ENCODE measurements at regions not wholly inside any gene's neighbourhood (a gene's known extent, or its start where the extent isn't known, plus 50 kb on each side); places are given as distances from the start of the nearest gene placed in this dataset.

DNA sequence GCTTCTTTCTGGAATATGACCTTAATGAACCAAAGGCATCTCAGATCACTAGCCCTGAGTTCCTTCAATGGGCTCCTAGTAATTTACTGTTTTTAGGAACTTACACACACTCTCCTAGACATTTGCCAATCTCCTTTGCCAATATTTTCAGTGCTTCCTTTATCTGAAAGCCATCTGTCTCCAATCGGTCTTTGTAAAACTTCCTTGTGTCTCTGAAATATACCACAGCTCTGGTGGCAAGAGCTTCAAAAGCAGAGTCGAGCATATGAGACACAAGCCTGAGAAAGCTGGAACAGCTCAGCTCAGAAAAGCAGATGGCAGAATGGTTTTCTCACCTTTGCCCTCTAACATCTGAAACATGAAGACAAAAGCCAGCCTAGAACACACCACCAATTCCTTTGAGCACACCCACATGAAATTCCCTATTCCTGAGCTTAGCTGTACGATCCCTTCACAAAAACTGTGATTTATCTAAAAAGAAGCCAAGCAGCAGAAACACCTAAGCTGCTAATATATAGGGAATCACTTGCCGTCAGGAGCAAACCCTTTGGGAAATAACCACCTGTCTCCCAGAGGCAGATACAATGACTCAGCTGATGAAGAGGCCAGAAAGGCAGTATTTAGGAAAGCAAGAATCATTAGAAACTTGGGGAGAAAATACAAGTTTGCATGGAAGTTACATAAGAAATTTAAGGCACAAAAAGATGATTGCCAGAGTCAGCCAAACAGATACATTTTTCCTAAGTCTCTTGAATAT, 70.2 kb upstream of the ANK3 start:
- H3K4me1 ChIP-seq (ENCODE audit: control insufficient read depth in 4 of 4, insufficient read depth in 4 of 4, low read length in 3 of 4): no peaks in the 10 kb centered on the region
- H3K4me3 ChIP-seq (ENCODE audit: low read depth in 1 of 3, low read length in 3 of 3): no peak overlapping the region
- DNase-seq (ENCODE audit: low spot score): no peak
- peaks cover 0 to 2% (median 0%) of the 10 kb centered on the region in 4 donors for H3K27me3 ChIP-seq (ENCODE audit: control insufficient read depth in 4 of 4, insufficient read depth in 4 of 4, low read length in 3 of 4)
- TF ChIP-seq, protein P1, sequence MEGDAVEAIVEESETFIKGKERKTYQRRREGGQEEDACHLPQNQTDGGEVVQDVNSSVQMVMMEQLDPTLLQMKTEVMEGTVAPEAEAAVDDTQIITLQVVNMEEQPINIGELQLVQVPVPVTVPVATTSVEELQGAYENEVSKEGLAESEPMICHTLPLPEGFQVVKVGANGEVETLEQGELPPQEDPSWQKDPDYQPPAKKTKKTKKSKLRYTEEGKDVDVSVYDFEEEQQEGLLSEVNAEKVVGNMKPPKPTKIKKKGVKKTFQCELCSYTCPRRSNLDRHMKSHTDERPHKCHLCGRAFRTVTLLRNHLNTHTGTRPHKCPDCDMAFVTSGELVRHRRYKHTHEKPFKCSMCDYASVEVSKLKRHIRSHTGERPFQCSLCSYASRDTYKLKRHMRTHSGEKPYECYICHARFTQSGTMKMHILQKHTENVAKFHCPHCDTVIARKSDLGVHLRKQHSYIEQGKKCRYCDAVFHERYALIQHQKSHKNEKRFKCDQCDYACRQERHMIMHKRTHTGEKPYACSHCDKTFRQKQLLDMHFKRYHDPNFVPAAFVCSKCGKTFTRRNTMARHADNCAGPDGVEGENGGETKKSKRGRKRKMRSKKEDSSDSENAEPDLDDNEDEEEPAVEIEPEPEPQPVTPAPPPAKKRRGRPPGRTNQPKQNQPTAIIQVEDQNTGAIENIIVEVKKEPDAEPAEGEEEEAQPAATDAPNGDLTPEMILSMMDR (IDR thresholded peaks at IDR 0.05; ENCODE audit: low read depth, low read length, missing input control): no peak
- TF ChIP-seq FOXA2 (IDR thresholded peaks at IDR 0.05) (no peak), HNF4G (IDR thresholded peaks at IDR 0.05) (no peak), RXRA (IDR thresholded peaks at IDR 0.05) (no peak), YY1 (IDR thresholded peaks at IDR 0.05) (no peak), JUND (IDR thresholded peaks at IDR 0.05) (no peak), RAD21 (IDR thresholded peaks at IDR 0.05) (no peak), TAF1 (conservative IDR thresholded peaks at IDR 0.05) (no peak), HNF4A (conservative IDR thresholded peaks at IDR 0.05) (no peak), EGR1 (IDR thresholded peaks at IDR 0.05; ENCODE audit: low read depth in 2 of 2) (no peak), SP1 (IDR thresholded peaks at IDR 0.05) (no peak)
- TF ChIP-seq, protein P2, sequence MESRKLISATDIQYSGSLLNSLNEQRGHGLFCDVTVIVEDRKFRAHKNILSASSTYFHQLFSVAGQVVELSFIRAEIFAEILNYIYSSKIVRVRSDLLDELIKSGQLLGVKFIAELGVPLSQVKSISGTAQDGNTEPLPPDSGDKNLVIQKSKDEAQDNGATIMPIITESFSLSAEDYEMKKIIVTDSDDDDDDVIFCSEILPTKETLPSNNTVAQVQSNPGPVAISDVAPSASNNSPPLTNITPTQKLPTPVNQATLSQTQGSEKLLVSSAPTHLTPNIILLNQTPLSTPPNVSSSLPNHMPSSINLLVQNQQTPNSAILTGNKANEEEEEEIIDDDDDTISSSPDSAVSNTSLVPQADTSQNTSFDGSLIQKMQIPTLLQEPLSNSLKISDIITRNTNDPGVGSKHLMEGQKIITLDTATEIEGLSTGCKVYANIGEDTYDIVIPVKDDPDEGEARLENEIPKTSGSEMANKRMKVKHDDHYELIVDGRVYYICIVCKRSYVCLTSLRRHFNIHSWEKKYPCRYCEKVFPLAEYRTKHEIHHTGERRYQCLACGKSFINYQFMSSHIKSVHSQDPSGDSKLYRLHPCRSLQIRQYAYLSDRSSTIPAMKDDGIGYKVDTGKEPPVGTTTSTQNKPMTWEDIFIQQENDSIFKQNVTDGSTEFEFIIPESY (IDR thresholded peaks at IDR 0.05): no peak
- TF ChIP-seq, protein P3, sequence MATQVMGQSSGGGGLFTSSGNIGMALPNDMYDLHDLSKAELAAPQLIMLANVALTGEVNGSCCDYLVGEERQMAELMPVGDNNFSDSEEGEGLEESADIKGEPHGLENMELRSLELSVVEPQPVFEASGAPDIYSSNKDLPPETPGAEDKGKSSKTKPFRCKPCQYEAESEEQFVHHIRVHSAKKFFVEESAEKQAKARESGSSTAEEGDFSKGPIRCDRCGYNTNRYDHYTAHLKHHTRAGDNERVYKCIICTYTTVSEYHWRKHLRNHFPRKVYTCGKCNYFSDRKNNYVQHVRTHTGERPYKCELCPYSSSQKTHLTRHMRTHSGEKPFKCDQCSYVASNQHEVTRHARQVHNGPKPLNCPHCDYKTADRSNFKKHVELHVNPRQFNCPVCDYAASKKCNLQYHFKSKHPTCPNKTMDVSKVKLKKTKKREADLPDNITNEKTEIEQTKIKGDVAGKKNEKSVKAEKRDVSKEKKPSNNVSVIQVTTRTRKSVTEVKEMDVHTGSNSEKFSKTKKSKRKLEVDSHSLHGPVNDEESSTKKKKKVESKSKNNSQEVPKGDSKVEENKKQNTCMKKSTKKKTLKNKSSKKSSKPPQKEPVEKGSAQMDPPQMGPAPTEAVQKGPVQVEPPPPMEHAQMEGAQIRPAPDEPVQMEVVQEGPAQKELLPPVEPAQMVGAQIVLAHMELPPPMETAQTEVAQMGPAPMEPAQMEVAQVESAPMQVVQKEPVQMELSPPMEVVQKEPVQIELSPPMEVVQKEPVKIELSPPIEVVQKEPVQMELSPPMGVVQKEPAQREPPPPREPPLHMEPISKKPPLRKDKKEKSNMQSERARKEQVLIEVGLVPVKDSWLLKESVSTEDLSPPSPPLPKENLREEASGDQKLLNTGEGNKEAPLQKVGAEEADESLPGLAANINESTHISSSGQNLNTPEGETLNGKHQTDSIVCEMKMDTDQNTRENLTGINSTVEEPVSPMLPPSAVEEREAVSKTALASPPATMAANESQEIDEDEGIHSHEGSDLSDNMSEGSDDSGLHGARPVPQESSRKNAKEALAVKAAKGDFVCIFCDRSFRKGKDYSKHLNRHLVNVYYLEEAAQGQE (IDR thresholded peaks at IDR 0.05): no peak
- TF ChIP-seq, protein P4, sequence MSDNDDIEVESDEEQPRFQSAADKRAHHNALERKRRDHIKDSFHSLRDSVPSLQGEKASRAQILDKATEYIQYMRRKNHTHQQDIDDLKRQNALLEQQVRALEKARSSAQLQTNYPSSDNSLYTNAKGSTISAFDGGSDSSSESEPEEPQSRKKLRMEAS (IDR thresholded peaks at IDR 0.05): no peak
- TF ChIP-seq, protein P5, sequence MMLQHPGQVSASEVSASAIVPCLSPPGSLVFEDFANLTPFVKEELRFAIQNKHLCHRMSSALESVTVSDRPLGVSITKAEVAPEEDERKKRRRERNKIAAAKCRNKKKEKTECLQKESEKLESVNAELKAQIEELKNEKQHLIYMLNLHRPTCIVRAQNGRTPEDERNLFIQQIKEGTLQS (IDR thresholded peaks at IDR 0.05): no peak
- no peaks in the 10 kb centered on the region for H3K9me3 ChIP-seq (ENCODE audit: control insufficient read depth in 4 of 4, low read length in 3 of 4)
- no peak overlapping the region for H3K27ac ChIP-seq (ENCODE audit: low read depth in 1 of 2, low read length in 2 of 2)
- H3K9ac ChIP-seq (ENCODE audit: low read depth in 1 of 2, low read length in 2 of 2): no peak overlapping the region
- 59% methylated on average over 4 of the region's 4 CpGs for WGBS
- H3K36me3 ChIP-seq (ENCODE audit: control insufficient read depth in 4 of 4, insufficient read depth in 3 of 4, low read depth in 1 of 4, low read length in 3 of 4): no peaks in the 10 kb centered on the region

DNA sequence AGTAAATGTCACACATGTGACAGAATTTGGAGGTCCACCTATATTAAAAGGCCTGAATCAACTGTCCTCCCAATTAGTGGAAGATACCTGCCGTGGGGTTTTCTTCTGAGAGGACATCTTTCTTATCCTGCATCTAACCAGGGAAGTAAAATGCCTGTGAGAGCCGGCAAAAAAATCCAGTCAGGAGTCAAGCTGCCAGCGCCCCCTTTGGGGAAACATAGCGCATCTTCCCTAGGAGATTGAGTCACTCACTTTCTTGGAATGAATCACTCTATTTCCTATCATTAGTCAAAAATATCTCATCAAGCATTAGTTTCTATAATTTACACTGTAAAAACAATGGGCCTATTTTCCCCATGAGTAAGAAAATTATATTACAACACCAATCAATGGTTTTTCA, 66.4 kb upstream of the ANK3 start:
- DNase-seq (ENCODE audit: low spot score): no peak
- Histone ChIP-seq H3K9me3 (ENCODE audit: control insufficient read depth in 4 of 4, low read length in 3 of 4) (no peaks in the 10 kb centered on the region), H3K27me3 (ENCODE audit: control insufficient read depth in 4 of 4, insufficient read depth in 4 of 4, low read length in 3 of 4) (peaks cover 0 to 2% (median 0%) of the 10 kb centered on the region in 4 donors), H3K36me3 (ENCODE audit: control insufficient read depth in 4 of 4, insufficient read depth in 3 of 4, low read depth in 1 of 4, low read length in 3 of 4) (no peaks in the 10 kb centered on the region), H3K4me1 (ENCODE audit: control insufficient read depth in 4 of 4, insufficient read depth in 4 of 4, low read length in 3 of 4) (no peaks in the 10 kb centered on the region), H3K27ac (ENCODE audit: low read depth in 1 of 2, low read length in 2 of 2) (no peak overlapping the region), H3K9ac (ENCODE audit: low read depth in 1 of 2, low read length in 2 of 2) (no peak overlapping the region), H3K4me3 (ENCODE audit: low read depth in 1 of 3, low read length in 3 of 3) (no peak overlapping the region)
- 86% methylated on average over 4 of the region's 4 CpGs for WGBS
- TF ChIP-seq FOXA2 (IDR thresholded peaks at IDR 0.05) (no peak), YY1 (IDR thresholded peaks at IDR 0.05) (no peak), EGR1 (IDR thresholded peaks at IDR 0.05; ENCODE audit: low read depth in 2 of 2) (no peak), RXRA (IDR thresholded peaks at IDR 0.05) (no peak), HNF4G (IDR thresholded peaks at IDR 0.05) (no peak), RAD21 (IDR thresholded peaks at IDR 0.05) (no peak), FOXA1 (IDR thresholded peaks at IDR 0.05) (no peak)
- TF ChIP-seq, protein P5 (IDR thresholded peaks at IDR 0.05): no peak
- TF ChIP-seq, protein P2 (IDR thresholded peaks at IDR 0.05): no peak
- TF ChIP-seq, protein P3 (IDR thresholded peaks at IDR 0.05): no peak

Measured in liver (tissue), 8 donors.